Heart left ventricle (tissue), 13 donors: ENCODE measurements at regions not wholly inside any gene's neighbourhood (a gene's known extent, or its start where the extent isn't known, plus 50 kb on each side); places are given as distances from the start of the nearest gene placed in this dataset.

ENCODE experiments used
- CTCF ChIP-seq, 12 donors: fragments of 200-600 bp; sonication (generic) in 4 of 12; IDR thresholded peaks; one replicate each; pipeline versions ENCODE4 v1.5.0 to v1.8.0; 2018 to 2022; ENCODE audit warnings: antibody characterized with exemption in 12 of 12, mild to moderate bottlenecking in 5 of 12
- POLR2A ChIP-seq, 2 donors: fragments of 450-650 bp; IDR thresholded peaks; one replicate each; pipeline ENCODE4 v1.6.1; 2017; ENCODE audit warnings: antibody characterized with exemption in 2 of 2, mild to moderate bottlenecking in 2 of 2, moderate library complexity in 2 of 2
- donor health status: ischemic (EF 13 %, LVEDD 7.1; RV severe dilation, severe dysfunction).
- donor health status: DM: no; HTN: yes; CAD: no.
- donor health status: DM: no; HTN: no; CAD: no.
- donor health status: ischemic (EF 25% LVEDD 6.9; RV normal size, moderate dysfunction).
- donor health status: ischemic (EF 25% LVEDD 5.7; RV mildly dilated, moderate dysfunction).
- donor health status: ischemic (EF 35%, LVEDD 5.7; RV mildly dilated, moderate dysfunction).
- donor health status: nonischemic (EF 11% LVEDD 7.7; RV severe dilation, severe dysfunction).
- donor health status: DM: yes; HTN: yes; CAD: no.
- donor health status: PGD.
- donor health status: ischemic (EF 29% LVEDD 5.4; RV normal size, mild dysfunction).
- donor health status: nonischemic (EF 23%, LVEDD 6.1; RV moderate dilation, normal function).

GRCh38 chr2:64328415-64328722 lies 125.6 kb upstream of the LGALSL start:
- no peak for TF ChIP-seq CTCF (IDR thresholded peaks at IDR 0.05)
- no peak for TF ChIP-seq POLR2A (IDR thresholded peaks at IDR 0.05)
